ENCODE measurements at regions not wholly inside any gene's neighbourhood (a gene's known extent, or its start where the extent isn't known, plus 50 kb on each side); places are given as distances from the start of the nearest gene placed in this dataset.

DNA sequence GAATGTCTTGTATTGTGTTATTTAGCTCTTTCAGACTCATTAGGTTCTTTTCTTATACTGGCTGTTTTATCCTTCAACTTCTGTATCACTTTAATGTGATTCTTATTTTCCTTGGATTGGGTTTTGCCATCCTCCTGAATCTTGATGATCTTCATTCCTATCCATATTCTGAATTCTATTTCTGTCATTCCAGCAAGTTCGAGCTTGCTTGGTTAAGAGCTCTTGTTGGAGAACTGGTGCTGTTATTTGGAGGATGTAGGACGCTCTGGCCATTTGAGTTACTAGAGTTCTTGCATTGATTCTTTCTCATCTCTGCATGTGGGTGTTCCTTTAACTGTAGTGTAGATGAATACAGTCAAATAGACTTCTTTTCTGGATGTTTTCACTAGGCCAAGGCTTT is 142.3 kb upstream of the SLC38A2 start:
- TF ChIP-seq, protein P1, sequence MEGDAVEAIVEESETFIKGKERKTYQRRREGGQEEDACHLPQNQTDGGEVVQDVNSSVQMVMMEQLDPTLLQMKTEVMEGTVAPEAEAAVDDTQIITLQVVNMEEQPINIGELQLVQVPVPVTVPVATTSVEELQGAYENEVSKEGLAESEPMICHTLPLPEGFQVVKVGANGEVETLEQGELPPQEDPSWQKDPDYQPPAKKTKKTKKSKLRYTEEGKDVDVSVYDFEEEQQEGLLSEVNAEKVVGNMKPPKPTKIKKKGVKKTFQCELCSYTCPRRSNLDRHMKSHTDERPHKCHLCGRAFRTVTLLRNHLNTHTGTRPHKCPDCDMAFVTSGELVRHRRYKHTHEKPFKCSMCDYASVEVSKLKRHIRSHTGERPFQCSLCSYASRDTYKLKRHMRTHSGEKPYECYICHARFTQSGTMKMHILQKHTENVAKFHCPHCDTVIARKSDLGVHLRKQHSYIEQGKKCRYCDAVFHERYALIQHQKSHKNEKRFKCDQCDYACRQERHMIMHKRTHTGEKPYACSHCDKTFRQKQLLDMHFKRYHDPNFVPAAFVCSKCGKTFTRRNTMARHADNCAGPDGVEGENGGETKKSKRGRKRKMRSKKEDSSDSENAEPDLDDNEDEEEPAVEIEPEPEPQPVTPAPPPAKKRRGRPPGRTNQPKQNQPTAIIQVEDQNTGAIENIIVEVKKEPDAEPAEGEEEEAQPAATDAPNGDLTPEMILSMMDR (IDR thresholded peaks at IDR 0.05) = no peak
- no peak for TF ChIP-seq EZH2phosphoT487 (IDR thresholded peaks at IDR 0.05; ENCODE audit: borderline replicate concordance, low read depth)
- TF ChIP-seq, protein P2, sequence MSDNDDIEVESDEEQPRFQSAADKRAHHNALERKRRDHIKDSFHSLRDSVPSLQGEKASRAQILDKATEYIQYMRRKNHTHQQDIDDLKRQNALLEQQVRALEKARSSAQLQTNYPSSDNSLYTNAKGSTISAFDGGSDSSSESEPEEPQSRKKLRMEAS (IDR thresholded peaks at IDR 0.05; ENCODE audit: low read depth) = no peak
- TF ChIP-seq NRF1 (IDR thresholded peaks at IDR 0.05; ENCODE audit: low read depth, low read length) = no peak
- no peak for TF ChIP-seq RCOR1 (IDR thresholded peaks at IDR 0.05; ENCODE audit: low read length)
- no peak for TF ChIP-seq EP300 (IDR thresholded peaks at IDR 0.05; ENCODE audit: borderline replicate concordance in 1 of 2, low read depth in 1 of 2, low read length in 1 of 2)
- TF ChIP-seq JUND (IDR thresholded peaks at IDR 0.05) = no peak
- no peak for TF ChIP-seq POLR2AphosphoS5 (IDR thresholded peaks at IDR 0.05; ENCODE audit: low read depth, low read length)
- TF ChIP-seq, protein P3, sequence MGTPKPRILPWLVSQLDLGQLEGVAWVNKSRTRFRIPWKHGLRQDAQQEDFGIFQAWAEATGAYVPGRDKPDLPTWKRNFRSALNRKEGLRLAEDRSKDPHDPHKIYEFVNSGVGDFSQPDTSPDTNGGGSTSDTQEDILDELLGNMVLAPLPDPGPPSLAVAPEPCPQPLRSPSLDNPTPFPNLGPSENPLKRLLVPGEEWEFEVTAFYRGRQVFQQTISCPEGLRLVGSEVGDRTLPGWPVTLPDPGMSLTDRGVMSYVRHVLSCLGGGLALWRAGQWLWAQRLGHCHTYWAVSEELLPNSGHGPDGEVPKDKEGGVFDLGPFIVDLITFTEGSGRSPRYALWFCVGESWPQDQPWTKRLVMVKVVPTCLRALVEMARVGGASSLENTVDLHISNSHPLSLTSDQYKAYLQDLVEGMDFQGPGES (IDR thresholded peaks at IDR 0.05; ENCODE audit: low read depth, low read length) = no peak
- TF ChIP-seq TAF1 (IDR thresholded peaks at IDR 0.05; ENCODE audit: borderline replicate concordance, low read depth, low read length) = no peak
- no peak for TF ChIP-seq GATA2 (CRISPR knock-in tag; IDR thresholded peaks at IDR 0.05)
